Panc1 (cell line): ENCODE measurements at regions not wholly inside any gene's neighbourhood (a gene's known extent, or its start where the extent isn't known, plus 50 kb on each side); places are given as distances from the start of the nearest gene placed in this dataset.

ENCODE experiments used
- ATAC-seq: fragments of 200-7000 bp; cut with Tn5 transposase; 2 replicates; pipeline ENCODE4 v1.9.1; 2020; ENCODE audit warnings: mild to moderate bottlenecking, moderate library complexity
- BruUV-seq: library from RNA; stranded (reverse); fragments of 400-500 nt; replicated peaks from 2 replicates; lab custom pipeline; 2021; lab: Mats Ljungman, UMichigan
- CTCF ChIA-PET: fragments of 300-600 bp; sonication (Branson Sonifier 250); formaldehyde crosslinking; loops from one replicate; lab custom pipeline; 2022; ENCODE audit warnings: antibody characterized with exemption; lab: Charles Lee
- POLR2A ChIA-PET: fragments of 300-600 bp; sonication (Branson Sonifier 250); formaldehyde crosslinking; loops from one replicate; lab custom pipeline; 2022; ENCODE audit warnings: antibody characterized with exemption; lab: Charles Lee
- DNase-seq: peaks from one replicate; pipeline ENCODE4 v3.0.0-alpha.2; 2010; ENCODE audit warnings: low read depth, low spot score
- H3K27ac ChIP-seq: 2 replicates; pipeline ENCODE4 v1.5.1; 2011; ENCODE audit warnings: mild to moderate bottlenecking, low read length, inconsistent platforms
- H3K27me3 ChIP-seq: fragments of 200-500 bp; sonication (Bioruptor generic); 2 replicates; pipeline ENCODE4 v1.6.0; 2014; ENCODE audit warnings: low read length, inconsistent platforms; ENCODE audit not compliant: control insufficient read depth, insufficient read depth
- H3K36me3 ChIP-seq: fragments of 200-500 bp; sonication (Bioruptor generic); 2 replicates; pipeline ENCODE4 v1.5.1; 2014; ENCODE audit warnings: inconsistent platforms, mild to moderate bottlenecking, low read length, moderate library complexity; ENCODE audit not compliant: control insufficient read depth, insufficient read depth
- H3K4me1 ChIP-seq: 2 replicates; pipeline ENCODE4 v1.5.1; 2011; ENCODE audit warnings: inconsistent platforms, mild to moderate bottlenecking, low read length, moderate library complexity; ENCODE audit not compliant: control insufficient read depth, insufficient read depth
- H3K4me3 ChIP-seq, 2 experiments: 2 replicates each; pipeline ENCODE4 v1.5.1; 2011 to 2012; ENCODE audit warnings: low read depth in 2 of 2, low read length in 2 of 2, mild to moderate bottlenecking in 2 of 2, inconsistent platforms in 1 of 2, moderate library complexity in 1 of 2
- H3K9me3 ChIP-seq: fragments of 200-500 bp; sonication (Bioruptor generic); 2 replicates; pipeline ENCODE4 v1.5.1; 2014; ENCODE audit warnings: low read depth, mild to moderate bottlenecking, inconsistent platforms, low read length, moderate library complexity; ENCODE audit not compliant: control insufficient read depth, insufficient read depth
- CTCF ChIP-seq: fragments of 450-650 bp; IDR thresholded peaks from 2 replicates; pipeline ENCODE4 v1.5.1; 2017; ENCODE audit warnings: mild to moderate bottlenecking
- POLR2AphosphoS5 ChIP-seq: IDR thresholded peaks from 2 replicates; pipeline ENCODE4 v1.6.1; 2012; ENCODE audit warnings: mild to moderate bottlenecking, low read depth, low read length, moderate library complexity
- REST ChIP-seq, 2 experiments: IDR thresholded peaks; 2 replicates each; pipeline ENCODE4 v1.6.1; 2011 to 2012; ENCODE audit warnings: low read depth in 2 of 2, control low read depth in 1 of 2, low read length in 1 of 2, mild to moderate bottlenecking in 1 of 2, moderate library complexity in 1 of 2; ENCODE audit not compliant: insufficient read depth in 1 of 2
- SIN3A ChIP-seq: IDR thresholded peaks from 2 replicates; pipeline ENCODE4 v1.6.1; 2012; ENCODE audit warnings: low read depth, mild to moderate bottlenecking, low read length, moderate library complexity, borderline replicate concordance; ENCODE audit not compliant: insufficient read depth
- TCF7L2 ChIP-seq: IDR thresholded peaks from 2 replicates; pipeline ENCODE4 v1.6.1; 2011; ENCODE audit warnings: mild to moderate bottlenecking, low read depth, low read length, inconsistent platforms
- in situ Hi-C: cut with HindIII; loops from 2 replicates; pipeline ENCODE4 v1.10.0; 2016; ENCODE audit warnings: low sequenced_read_pairs, low pct_unique_long_range_greater_than_20kb
- intact Hi-C: fragments of 100-400 bp; cut with micrococcal nuclease; formaldehyde crosslinking; loops from one replicate; pipeline ENCODE4 v1.10.0; 2022; ENCODE audit not compliant: unreplicated experiment

- intact Hi-C loops (no loop called here), in situ Hi-C loops (no loop called here)
- CTCF ChIA-PET, result no interaction called here
- ATAC-seq (no peak), DNase-seq (no peak)
- no peaks in the 10 kb centered on the region for H3K4me1 ChIP-seq
- H3K27ac ChIP-seq, result no peak overlapping the region
- TF ChIP-seq CTCF, result no peak
- no peak for TF ChIP-seq TCF7L2
- TF ChIP-seq POLR2AphosphoS5, result no peak
- TF ChIP-seq SIN3A, result no peak
- TF ChIP-seq REST (IDR thresholded peaks at IDR 0.05; ENCODE audit: insufficient read depth in 1 of 2, low read depth in 2 of 2, low read length in 1 of 2), result no peak
- H3K36me3 ChIP-seq, result no peaks in the 10 kb centered on the region
- no peaks in the 10 kb centered on the region for H3K9me3 ChIP-seq
- BruUV-seq, result no TSS peak
- H3K4me3 ChIP-seq, result no peak overlapping the region
- POLR2A ChIA-PET, result no interaction called here
- no peaks in the 10 kb centered on the region for H3K27me3 ChIP-seq
Measured at GRCh38 chr16:65278874-65279273, 157.0 kb upstream of the CDH11 start.

- intact Hi-C loops, result no loop called here
- ATAC-seq, result no peak
- CTCF ChIA-PET, result no interaction called here
- POLR2A ChIA-PET, result no interaction called here
- DNase-seq, result no peak
- no peaks in the 10 kb centered on the region for H3K4me1 ChIP-seq
- H3K36me3 ChIP-seq, result no peaks in the 10 kb centered on the region
- no TSS peak for BruUV-seq
- no peak for TF ChIP-seq REST (IDR thresholded peaks at IDR 0.05; ENCODE audit: insufficient read depth in 1 of 2, low read depth in 2 of 2, low read length in 1 of 2)
- TF ChIP-seq SIN3A, result no peak
- TF ChIP-seq TCF7L2, result no peak
- TF ChIP-seq POLR2AphosphoS5, result no peak
- no peak for TF ChIP-seq CTCF
- no peaks in the 10 kb centered on the region for H3K27me3 ChIP-seq
- H3K27ac ChIP-seq, result no peak overlapping the region
- no peak overlapping the region for H3K4me3 ChIP-seq
- in situ Hi-C loops, result no loop called here
- no peaks in the 10 kb centered on the region for H3K9me3 ChIP-seq
Measured at GRCh38 chr16:65274566-65274965, 152.7 kb upstream of the CDH11 start.
